H54 (cell line): ENCODE measurements at regions not wholly inside any gene's neighbourhood (a gene's known extent, or its start where the extent isn't known, plus 50 kb on each side); places are given as distances from the start of the nearest gene placed in this dataset.
A peak's percentile ranks its signal among the peaks of the same experiment; 100 is the strongest.

Experiments
- DNase-seq: peaks from one replicate; pipeline ENCODE4 v3.0.0; 2011; ENCODE audit warnings: low spot score, mixed read lengths; ENCODE audit not compliant: insufficient read length
- FAIRE-seq: peaks from 3 replicates; lab custom pipeline; 2011; peaks lifted over from hg19 to GRCh38; lab: Jason Lieb, UNC
- POLR2A ChIP-seq: IDR thresholded peaks from 2 replicates; pipeline ENCODE4 v1.6.1; 2011; ENCODE audit warnings: low read depth, mild to moderate bottlenecking, low read length

DNA sequence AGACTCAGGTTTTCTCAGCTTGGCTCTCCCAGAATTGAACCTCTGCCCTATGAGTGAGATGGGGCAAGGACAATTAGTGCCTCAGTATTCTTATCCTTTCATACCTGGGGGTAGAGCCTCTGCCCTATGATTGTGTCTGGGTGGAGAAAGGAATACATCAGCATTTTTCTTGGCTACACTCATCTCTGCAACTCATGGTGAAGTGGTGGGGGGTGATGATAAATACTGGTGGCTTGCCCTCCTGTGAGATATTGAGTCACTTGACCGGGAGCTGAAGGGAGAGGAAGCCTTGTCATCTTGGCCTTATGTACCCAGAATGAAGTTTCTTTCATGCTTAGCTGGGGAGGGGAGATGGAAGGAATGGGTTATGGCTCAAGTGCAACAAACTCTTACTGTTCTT lies 71.3 kb upstream of the ENOX2 start:
- no peak for TF ChIP-seq POLR2A
- FAIRE-seq = peak; percentile 87
- DNase-seq = no peak

DNA sequence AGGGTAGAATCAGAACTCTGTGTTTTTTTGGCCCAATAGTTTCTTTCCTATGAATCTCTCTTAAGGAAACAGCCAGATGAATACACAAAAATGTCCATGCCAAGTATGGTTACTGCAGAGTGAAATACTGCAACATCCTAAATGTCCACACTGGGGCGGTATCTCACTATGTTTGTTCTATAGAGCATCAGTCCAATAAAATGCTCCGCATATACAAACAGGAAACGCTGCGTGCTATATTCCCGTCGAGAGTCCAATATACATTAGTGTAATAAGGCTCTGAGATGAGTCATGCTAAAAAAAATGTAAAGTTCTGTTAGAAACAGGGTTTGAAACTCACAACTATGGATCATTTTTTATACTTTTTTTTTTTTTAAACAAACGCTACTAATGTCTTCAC lies 72.9 kb upstream of the ENOX2 start:
- FAIRE-seq = no peak
- TF ChIP-seq POLR2A = no peak

DNA sequence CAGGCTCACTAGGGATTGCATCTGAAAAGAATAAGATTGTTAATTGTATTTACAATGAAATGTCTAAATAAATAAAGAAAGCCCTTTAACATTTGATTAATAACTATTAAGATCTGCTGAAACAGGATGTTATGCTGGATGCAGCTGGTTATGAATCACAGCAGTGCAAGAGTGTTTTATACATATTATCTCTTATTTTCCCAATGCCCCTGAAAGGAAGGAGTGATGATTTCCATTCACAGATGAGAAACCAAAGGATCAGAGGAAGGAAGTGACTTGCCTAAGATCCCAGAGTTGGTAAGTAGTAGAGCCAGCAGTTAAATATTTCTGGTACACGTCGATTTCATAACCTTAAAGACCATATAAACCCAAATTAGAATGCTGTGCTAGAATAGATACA lies 76.3 kb upstream of the ARHGAP36 start:
- no peak for DNase-seq
- FAIRE-seq = no peak

More for the DNA sequence above, 72.9 kb upstream of the ENOX2 start:
- no peak for DNase-seq

DNA sequence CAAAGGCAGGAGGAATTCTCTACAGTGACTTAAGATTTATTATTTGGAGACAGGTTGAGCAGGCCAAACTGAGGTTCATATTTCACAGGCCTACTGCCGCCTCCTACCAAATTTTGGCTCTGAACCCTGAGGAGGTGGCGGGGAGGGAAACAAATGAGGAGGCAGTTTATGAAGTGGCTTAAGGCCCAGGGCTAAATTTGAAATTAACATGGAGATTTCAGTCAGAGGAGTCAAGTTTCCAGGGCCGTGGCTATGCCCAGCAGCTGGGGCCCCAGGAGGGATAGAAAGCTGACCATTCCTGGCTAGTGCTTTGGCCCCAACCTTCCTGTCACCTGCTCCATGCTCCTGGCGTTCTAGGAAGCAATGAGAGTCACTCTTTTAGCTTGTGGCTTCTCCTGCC lies 73.4 kb upstream of the ARHGAP36 start:
- TF ChIP-seq POLR2A = no peak
- FAIRE-seq = no peak

More for the DNA sequence above, 76.3 kb upstream of the ARHGAP36 start:
- no peak for TF ChIP-seq POLR2A

DNA sequence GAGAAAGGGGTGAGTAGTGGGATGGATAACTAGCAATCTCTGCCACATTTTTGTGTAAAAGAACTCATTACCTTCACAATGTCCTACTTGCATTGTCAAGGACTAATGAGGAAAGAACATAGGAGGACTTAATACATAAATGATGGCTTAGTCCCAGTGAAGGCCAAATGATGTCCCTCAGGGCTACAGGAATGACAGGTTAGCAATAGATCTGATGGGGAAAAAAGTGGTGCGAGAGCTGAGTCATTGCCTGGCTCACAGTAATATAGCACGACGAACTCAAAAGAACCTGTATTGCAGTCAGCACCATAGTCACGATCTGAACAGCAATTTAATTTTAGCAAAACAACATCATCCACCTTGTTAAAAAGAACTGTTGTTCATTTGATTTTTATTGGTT lies 70.9 kb upstream of the ARHGAP36 start:
- TF ChIP-seq POLR2A = no peak
- DNase-seq = no peak
- no peak for FAIRE-seq

More for the DNA sequence above, 73.4 kb upstream of the ARHGAP36 start:
- no peak for DNase-seq

DNA sequence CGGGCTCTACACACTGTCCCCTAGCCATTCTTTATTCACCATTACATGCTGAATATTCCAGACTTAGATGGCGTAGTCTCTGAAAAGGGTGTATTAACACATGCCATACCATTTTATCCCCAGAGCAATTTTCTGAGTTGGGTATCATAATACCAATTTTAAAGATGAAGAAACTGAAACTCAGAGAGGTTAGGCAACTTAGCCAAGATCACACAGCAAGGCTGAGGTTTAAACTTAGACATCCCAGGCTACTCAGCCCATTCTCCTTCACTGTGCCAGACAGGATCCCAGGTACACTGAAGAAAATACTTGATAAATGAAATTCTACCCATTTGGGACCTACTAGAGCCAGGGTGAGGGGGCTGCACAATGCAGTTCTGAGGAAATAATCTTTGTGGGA lies 67.4 kb upstream of the ARHGAP36 start:
- no peak for DNase-seq
- no peak for TF ChIP-seq POLR2A
- FAIRE-seq = no peak

DNA sequence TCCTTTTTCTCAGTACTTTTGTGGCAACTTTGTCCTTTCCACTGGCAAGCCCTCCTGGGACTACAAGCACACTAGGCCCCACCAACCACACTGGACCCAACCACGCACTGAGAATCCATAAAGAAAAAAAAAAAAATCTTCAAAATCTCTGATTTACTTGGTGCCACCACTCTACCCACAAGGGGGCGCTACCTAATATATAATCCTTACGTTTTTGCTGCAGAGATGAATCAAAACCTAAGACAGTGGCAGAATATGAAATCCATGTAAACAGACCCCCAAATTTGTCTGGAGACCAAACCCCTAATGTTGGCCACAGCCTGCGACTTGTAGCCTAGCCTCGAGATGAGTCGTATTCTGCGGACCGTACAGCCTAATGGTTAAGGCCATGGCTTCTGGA lies 63.5 kb upstream of the ARHGAP36 start:
- DNase-seq (no peak), FAIRE-seq (no peak)
- no peak for TF ChIP-seq POLR2A

DNA sequence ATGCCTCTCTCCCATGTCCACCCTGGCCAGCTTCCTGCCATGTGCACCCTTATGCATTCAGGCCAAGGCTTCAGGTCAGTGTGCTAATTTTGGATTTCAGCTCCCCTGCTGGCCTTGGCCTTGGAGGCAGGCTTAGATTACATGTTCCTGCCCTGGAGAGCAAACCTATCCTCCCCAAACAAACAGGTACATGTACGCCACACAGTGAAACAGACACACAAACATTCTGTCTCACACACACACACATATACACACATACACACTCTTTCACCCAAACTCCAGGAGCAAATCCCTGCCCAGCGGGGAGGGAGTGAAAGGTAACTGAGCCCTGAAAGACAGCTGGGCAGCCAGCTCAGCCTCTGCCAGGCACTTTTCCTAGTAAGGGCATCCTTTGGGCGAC lies 62.7 kb upstream of the ARHGAP36 start:
- no peak for FAIRE-seq
- TF ChIP-seq POLR2A = no peak
- DNase-seq = no peak

DNA sequence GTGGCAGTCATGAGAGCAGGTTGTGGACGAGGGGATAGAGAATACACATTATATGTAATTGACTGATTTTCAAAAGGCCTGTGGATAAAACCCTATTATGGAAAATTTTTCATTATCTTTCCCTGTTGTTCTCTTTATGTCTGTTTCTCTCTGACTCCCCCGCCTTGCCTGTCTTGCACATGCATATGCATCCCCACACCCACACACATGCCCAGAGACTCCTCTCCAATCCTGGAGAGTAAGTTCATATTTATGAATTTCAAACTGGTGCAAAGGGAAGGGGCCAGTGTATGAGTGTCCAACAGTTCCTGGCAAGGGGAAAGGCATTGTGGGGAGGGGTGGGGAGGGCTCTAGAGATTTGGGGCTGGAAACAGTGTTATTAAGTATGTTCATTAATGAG lies 60.8 kb upstream of the ARHGAP36 start:
- no peak for TF ChIP-seq POLR2A
- FAIRE-seq (no peak), DNase-seq (no peak)

DNA sequence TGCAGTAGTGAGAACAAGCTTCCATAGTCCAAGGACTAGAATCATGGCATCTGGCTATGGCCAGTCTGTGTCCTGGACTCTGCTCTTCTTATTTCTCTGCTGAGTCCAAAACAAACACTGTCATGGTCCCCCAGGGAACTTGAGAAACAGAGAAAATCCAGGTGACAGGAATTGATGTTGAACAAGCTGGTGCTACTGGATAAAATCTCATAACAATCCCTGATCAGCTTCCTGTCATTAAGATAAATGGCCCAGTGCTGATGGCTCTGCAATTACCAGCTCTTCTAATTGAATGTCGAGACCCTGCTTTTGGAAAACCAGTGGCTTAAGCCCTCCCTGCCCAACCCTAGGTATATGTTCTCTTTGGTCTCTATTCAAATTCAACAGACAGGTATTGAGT lies 58.8 kb upstream of the ARHGAP36 start:
- FAIRE-seq (no peak), DNase-seq (no peak)
- TF ChIP-seq POLR2A = no peak
